ENCODE measurements at regions not wholly inside any gene's neighbourhood (a gene's known extent, or its start where the extent isn't known, plus 50 kb on each side); places are given as distances from the start of the nearest gene placed in this dataset.

- no peak overlapping the region for H3K9ac ChIP-seq
- no peaks in the 10 kb centered on the region for H3K36me3 ChIP-seq (ENCODE audit: low read depth)
- no peaks in the 10 kb centered on the region for H3K4me1 ChIP-seq (ENCODE audit: insufficient read depth)
- no peak overlapping the region for H2AFZ ChIP-seq
- no peaks in the 10 kb centered on the region for H3K79me2 ChIP-seq (ENCODE audit: insufficient read depth)
- in situ Hi-C loops (cut with MboI): no loop called here
- H3K4me3 ChIP-seq: no peak overlapping the region
- H3K27me3 ChIP-seq (replicated peaks; ENCODE audit: insufficient read depth): no peaks in the 10 kb centered on the region
- DNase-seq: no peak
- TF ChIP-seq EZH2 (IDR thresholded peaks at IDR 0.05; ENCODE audit: insufficient read depth, poor library complexity, severe bottlenecking) (no peak), EZH2phosphoT487 (IDR thresholded peaks at IDR 0.05; ENCODE audit: insufficient read depth, low read depth) (no peak)
- WGBS, 2 experiments (ENCODE audit: low coverage in 1 of 2, low lambda C conversion rate in 2 of 2, missing lambda C conversion rate in 2 of 2): 33 to 53% methylated on average over 3 of the region's 3 CpGs
- no peaks in the 10 kb centered on the region for H3K9me2 ChIP-seq (ENCODE audit: insufficient read depth)
- no peak overlapping the region for H3K27ac ChIP-seq
- no peaks in the 10 kb centered on the region for H3F3A ChIP-seq (ENCODE audit: insufficient read depth)
- H3K4me2 ChIP-seq (ENCODE audit: unreplicated experiment): no peak overlapping the region
- H4K20me1 ChIP-seq (ENCODE audit: insufficient read depth): no peaks in the 10 kb centered on the region
- no peaks in the 10 kb centered on the region for H3K9me3 ChIP-seq (ENCODE audit: low read depth)
Observed at GRCh38 chr16:35239561-35239960, 1780.1 kb downstream of the TP53TG3F start.

- no peaks in the 10 kb centered on the region for H3K27me3 ChIP-seq (replicated peaks; ENCODE audit: insufficient read depth)
- H3K9me3 ChIP-seq (ENCODE audit: low read depth): no peaks in the 10 kb centered on the region
- H3K27ac ChIP-seq: no peak overlapping the region
- H3K4me3 ChIP-seq: no peak overlapping the region
- H3K4me2 ChIP-seq (ENCODE audit: unreplicated experiment): no peak overlapping the region
- no peak for DNase-seq
- no peaks in the 10 kb centered on the region for H3F3A ChIP-seq (ENCODE audit: insufficient read depth)
- no peak overlapping the region for H2AFZ ChIP-seq
- TF ChIP-seq EZH2 (IDR thresholded peaks at IDR 0.05; ENCODE audit: insufficient read depth, poor library complexity, severe bottlenecking) (no peak), EZH2phosphoT487 (IDR thresholded peaks at IDR 0.05; ENCODE audit: insufficient read depth, low read depth) (no peak)
- H3K9me2 ChIP-seq (ENCODE audit: insufficient read depth): no peaks in the 10 kb centered on the region
- no peaks in the 10 kb centered on the region for H3K36me3 ChIP-seq (ENCODE audit: low read depth)
- H3K9ac ChIP-seq: no peak overlapping the region
- H3K4me1 ChIP-seq (ENCODE audit: insufficient read depth): no peaks in the 10 kb centered on the region
- 0% methylated on average over 1 of the region's 1 CpG for WGBS, 2 experiments (ENCODE audit: low coverage in 1 of 2, low lambda C conversion rate in 2 of 2, missing lambda C conversion rate in 2 of 2)
- in situ Hi-C loops (cut with MboI): no loop called here
- H3K79me2 ChIP-seq (ENCODE audit: insufficient read depth): no peaks in the 10 kb centered on the region
- no peaks in the 10 kb centered on the region for H4K20me1 ChIP-seq (ENCODE audit: insufficient read depth)
Observed at GRCh38 chr16:35249051-35249450, 1789.6 kb downstream of the TP53TG3F start.

GRCh38 chr16:35252356-35252936, 1793.0 kb downstream of the TP53TG3F start:
- no peaks in the 10 kb centered on the region for H3F3A ChIP-seq (ENCODE audit: insufficient read depth)
- no peak overlapping the region for H3K4me2 ChIP-seq (ENCODE audit: unreplicated experiment)
- no peak overlapping the region for H3K9ac ChIP-seq
- no peak overlapping the region for H3K4me3 ChIP-seq
- H3K4me1 ChIP-seq (ENCODE audit: insufficient read depth): no peaks in the 10 kb centered on the region
- H3K36me3 ChIP-seq (ENCODE audit: low read depth): no peaks in the 10 kb centered on the region
- no peak overlapping the region for H3K27ac ChIP-seq
- H4K20me1 ChIP-seq (ENCODE audit: insufficient read depth): no peaks in the 10 kb centered on the region
- no peaks in the 10 kb centered on the region for H3K9me3 ChIP-seq (ENCODE audit: low read depth)
- H3K79me2 ChIP-seq (ENCODE audit: insufficient read depth): no peaks in the 10 kb centered on the region
- no peaks in the 10 kb centered on the region for H3K9me2 ChIP-seq (ENCODE audit: insufficient read depth)
- DNase-seq: peak; percentile 14
- TF ChIP-seq EZH2 (IDR thresholded peaks at IDR 0.05; ENCODE audit: insufficient read depth, poor library complexity, severe bottlenecking) (no peak), EZH2phosphoT487 (IDR thresholded peaks at IDR 0.05; ENCODE audit: insufficient read depth, low read depth) (no peak)
- WGBS, 2 experiments (ENCODE audit: low coverage in 1 of 2, low lambda C conversion rate in 2 of 2, missing lambda C conversion rate in 2 of 2): 50 to 51% methylated on average over 4 of the region's 4 CpGs
- H2AFZ ChIP-seq: no peak overlapping the region
- in situ Hi-C loops (cut with MboI): no loop called here
- H3K27me3 ChIP-seq (replicated peaks; ENCODE audit: insufficient read depth): no peaks in the 10 kb centered on the region

- Histone ChIP-seq H3K9me3 (ENCODE audit: low read depth) (no peaks in the 10 kb centered on the region), H3K79me2 (ENCODE audit: insufficient read depth) (no peaks in the 10 kb centered on the region), H3K4me2 (ENCODE audit: unreplicated experiment) (no peak overlapping the region), H3K36me3 (ENCODE audit: low read depth) (no peaks in the 10 kb centered on the region), H3F3A (ENCODE audit: insufficient read depth) (no peaks in the 10 kb centered on the region), H3K4me3 (no peak overlapping the region), H3K27me3 (replicated peaks; ENCODE audit: insufficient read depth) (no peaks in the 10 kb centered on the region), H4K20me1 (ENCODE audit: insufficient read depth) (no peaks in the 10 kb centered on the region), H2AFZ (no peak overlapping the region), H3K4me1 (ENCODE audit: insufficient read depth) (no peaks in the 10 kb centered on the region), H3K9me2 (ENCODE audit: insufficient read depth) (no peaks in the 10 kb centered on the region), H3K27ac (no peak overlapping the region), H3K9ac (no peak overlapping the region)
- no peak for DNase-seq
- WGBS, 2 experiments (ENCODE audit: low coverage in 1 of 2, low lambda C conversion rate in 2 of 2, missing lambda C conversion rate in 2 of 2): 21 to 28% methylated on average over 22 to 28 of the region's 33 CpGs
- no peak for TF ChIP-seq EZH2 (IDR thresholded peaks at IDR 0.05; ENCODE audit: insufficient read depth, poor library complexity, severe bottlenecking)
- in situ Hi-C loops (cut with MboI): no loop called here
Observed at GRCh38 chr16:35255186-35255803, 1795.9 kb downstream of the TP53TG3F start.

Data from GM23248 (cell line).